Smooth muscle cell (in vitro differentiated cells): ENCODE measurements at regions not wholly inside any gene's neighbourhood (a gene's known extent, or its start where the extent isn't known, plus 50 kb on each side); places are given as distances from the start of the nearest gene placed in this dataset.

Experiments
- DNase-seq: peaks from one replicate; lab custom pipeline; 2025; ENCODE audit not compliant: unreplicated experiment; lab: John Stamatoyannopoulos, UW
- H2AFZ ChIP-seq: fragments of 200-600 bp; sonication (generic); 2 replicates; pipeline ENCODE4 v1.6.0; 2016; ENCODE audit warnings: antibody characterized with exemption, low read depth, mild to moderate bottlenecking
- H3F3A ChIP-seq: fragments of 200-600 bp; sonication (generic); 2 replicates; pipeline ENCODE4 v1.6.0; 2017; ENCODE audit warnings: antibody characterized with exemption, low read depth
- H3K27ac ChIP-seq: fragments of 200-600 bp; sonication (generic); 2 replicates; pipeline ENCODE4 v1.5.1; 2016; ENCODE audit warnings: low read depth, mild to moderate bottlenecking
- H3K27me3 ChIP-seq: fragments of 200-600 bp; sonication (generic); 2 replicates; pipeline ENCODE4 v1.6.1; 2016; ENCODE audit warnings: low read depth, mild to moderate bottlenecking
- H3K36me3 ChIP-seq: fragments of 200-600 bp; sonication (generic); 2 replicates; pipeline ENCODE4 v1.5.1; 2016; ENCODE audit warnings: low read depth
- H3K4me1 ChIP-seq: fragments of 200-600 bp; sonication (generic); 2 replicates; pipeline ENCODE4 v1.5.1; 2016; ENCODE audit warnings: low read depth
- H3K4me2 ChIP-seq: fragments of 200-600 bp; sonication (generic); 2 replicates; pipeline ENCODE4 v1.6.0; 2016; ENCODE audit warnings: mild to moderate bottlenecking
- H3K4me3 ChIP-seq: fragments of 200-600 bp; sonication (generic); 2 replicates; pipeline ENCODE4 v1.5.1; 2016; ENCODE audit warnings: mild to moderate bottlenecking
- H3K79me2 ChIP-seq: fragments of 200-600 bp; sonication (generic); 2 replicates; pipeline ENCODE4 v1.6.0; 2016; ENCODE audit warnings: low read depth, mild to moderate bottlenecking
- H3K9ac ChIP-seq: fragments of 200-600 bp; sonication (generic); 2 replicates; pipeline ENCODE4 v1.6.0; 2016; ENCODE audit warnings: low read depth
- H3K9me3 ChIP-seq: fragments of 200-600 bp; sonication (generic); replicated peaks from 2 replicates; pipeline ENCODE4 v1.5.1; 2016; ENCODE audit warnings: low read depth
- H4K20me1 ChIP-seq: fragments of 200-600 bp; sonication (generic); 2 replicates; pipeline ENCODE4 v1.6.0; 2016; ENCODE audit warnings: low read depth
- CTCF ChIP-seq: fragments of 200-600 bp; sonication (generic); IDR thresholded peaks from 2 replicates; pipeline ENCODE4 v1.5.1; 2017; ENCODE audit warnings: borderline replicate concordance, mild to moderate bottlenecking, antibody characterized with exemption; ENCODE audit not compliant: insufficient read depth, poor library complexity, severe bottlenecking
- WGBS: methylation state at CpG from one replicate; pipeline ENCODE4 v1.1.7; 2016; ENCODE audit warnings: low lambda C conversion rate; 5-methylcytosine and 5-hydroxymethylcytosine counted together

- WGBS = 90% methylated on average over 2 of the region's 2 CpGs
- no peaks in the 10 kb centered on the region for H3K79me2 ChIP-seq
These were observed 68.3 kb upstream of the MEIS1 start for GRCh38 chr2:66366619-66367018.

DNA sequence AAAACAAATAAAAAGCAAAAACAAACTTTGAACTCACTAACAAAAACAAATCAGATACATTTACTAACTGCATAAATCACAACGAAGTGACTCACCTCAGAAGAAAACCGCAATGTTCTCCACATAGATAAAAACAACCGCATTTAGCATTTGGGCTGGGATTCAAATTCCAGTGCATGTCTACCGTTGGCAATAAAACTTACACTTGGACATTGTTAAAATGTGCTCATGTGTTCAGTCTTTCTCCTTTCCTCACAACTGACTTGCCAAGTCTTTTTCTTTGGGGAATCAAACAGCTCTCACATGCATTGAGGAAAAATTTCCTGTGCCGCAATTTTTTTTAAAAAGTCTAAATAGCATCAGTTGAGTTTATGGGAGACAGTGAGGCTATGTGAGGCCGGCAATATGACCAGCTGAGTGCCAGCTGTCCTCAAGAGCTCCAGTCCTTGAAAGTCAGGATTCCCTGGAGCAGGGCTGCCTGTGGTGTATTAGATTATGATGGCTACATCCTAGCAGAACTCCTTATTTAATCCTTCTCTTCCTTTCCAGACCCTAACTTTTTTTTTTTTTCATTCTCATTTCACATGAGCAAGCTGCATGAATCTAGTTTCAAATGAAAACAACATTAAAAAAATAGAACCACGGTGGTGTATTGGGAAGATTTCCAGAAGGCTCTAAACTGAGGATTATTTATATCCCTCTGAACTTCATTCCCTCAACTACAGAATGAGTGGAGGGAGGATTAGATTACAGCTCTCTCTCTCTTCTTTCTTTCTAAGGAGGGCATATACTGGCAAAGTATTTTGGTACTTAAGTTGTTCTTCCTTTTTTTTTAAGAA lies 70.2 kb upstream of the MEIS1 start:
- no peaks in the 10 kb centered on the region for H3K27me3 ChIP-seq
- peak overlapping the region; percentile 49 for H3K27ac ChIP-seq
- no peaks in the 10 kb centered on the region for H4K20me1 ChIP-seq
- H3F3A ChIP-seq = peaks cover 3% of the 10 kb centered on the region
- peak overlapping the region; percentile 59 for H3K4me2 ChIP-seq
- 24% methylated on average over 7 of the region's 7 CpGs for WGBS
- H3K9ac ChIP-seq = no peak overlapping the region
- H3K4me1 ChIP-seq = peaks cover 43% of the 10 kb centered on the region
- H2AFZ ChIP-seq = no peak overlapping the region
- H3K36me3 ChIP-seq = no peaks in the 10 kb centered on the region
- H3K4me3 ChIP-seq = no peak overlapping the region
- H3K79me2 ChIP-seq = no peaks in the 10 kb centered on the region
- DNase-seq = no peak
- no peaks in the 10 kb centered on the region for H3K9me3 ChIP-seq
- TF ChIP-seq CTCF = no peak

More at GRCh38 chr2:66366619-66367018, 68.3 kb upstream of the MEIS1 start:
- H3K9me3 ChIP-seq = no peaks in the 10 kb centered on the region
- peaks cover 35% of the 10 kb centered on the region for H3K4me1 ChIP-seq
- no peaks in the 10 kb centered on the region for H3K27me3 ChIP-seq
- no peak for TF ChIP-seq CTCF
- no peak overlapping the region for H3K4me3 ChIP-seq
- H2AFZ ChIP-seq = no peak overlapping the region
- H3K27ac ChIP-seq = no peak overlapping the region
- no peak overlapping the region for H3K9ac ChIP-seq
- no peaks in the 10 kb centered on the region for H3K36me3 ChIP-seq
- H3F3A ChIP-seq = peaks cover 3% of the 10 kb centered on the region
- H4K20me1 ChIP-seq = no peaks in the 10 kb centered on the region
- H3K4me2 ChIP-seq = no peak overlapping the region
- no peak for DNase-seq

DNA sequence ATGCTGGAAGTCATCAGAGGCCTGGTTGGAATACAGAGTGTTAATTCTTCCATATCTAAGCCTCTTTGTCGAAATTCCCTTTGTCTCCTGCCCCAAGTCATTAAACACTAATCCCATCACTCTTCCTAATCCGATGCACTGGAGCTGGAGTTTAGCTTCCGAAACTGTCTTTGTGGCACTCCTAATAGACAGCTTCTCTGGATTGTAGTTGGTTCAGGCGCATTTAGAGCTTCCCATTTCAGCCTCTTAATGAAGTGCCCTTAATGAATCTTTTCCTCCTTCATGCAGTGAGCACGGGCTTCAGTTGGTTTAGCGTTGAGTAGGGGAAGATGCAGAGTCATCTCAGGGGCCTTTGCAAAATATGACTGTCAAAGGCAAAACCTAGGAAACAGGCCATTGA lies 72.2 kb upstream of the MEIS1 start:
- Histone ChIP-seq H2AFZ (no peak overlapping the region), H3K4me1 (peaks cover 43% of the 10 kb centered on the region), H3K27ac (no peak overlapping the region), H3K79me2 (no peaks in the 10 kb centered on the region), H3K9me3 (no peaks in the 10 kb centered on the region), H3K27me3 (no peaks in the 10 kb centered on the region), H3K36me3 (no peaks in the 10 kb centered on the region), H3K9ac (no peak overlapping the region), H3K4me2 (peak overlapping the region; percentile 5), H3F3A (peaks cover 3% of the 10 kb centered on the region), H3K4me3 (no peak overlapping the region), H4K20me1 (no peaks in the 10 kb centered on the region)
- no peak for TF ChIP-seq CTCF
- 41% methylated on average over 6 of the region's 6 CpGs for WGBS
- no peak for DNase-seq

GRCh38 chr2:66346231-66346664 lies 88.7 kb upstream of the MEIS1 start:
- no peak for TF ChIP-seq CTCF
- no peak overlapping the region for H2AFZ ChIP-seq
- no peak overlapping the region for H3K27ac ChIP-seq
- H3K9ac ChIP-seq = no peak overlapping the region
- no peak overlapping the region for H3K4me2 ChIP-seq
- no peaks in the 10 kb centered on the region for H3F3A ChIP-seq
- no peak overlapping the region for H3K4me3 ChIP-seq
- 18% methylated on average over 4 of the region's 4 CpGs for WGBS
- no peak for DNase-seq
- H3K79me2 ChIP-seq = no peaks in the 10 kb centered on the region
- no peaks in the 10 kb centered on the region for H3K36me3 ChIP-seq
- no peaks in the 10 kb centered on the region for H3K27me3 ChIP-seq
- peaks cover 7% of the 10 kb centered on the region for H3K4me1 ChIP-seq
- no peaks in the 10 kb centered on the region for H4K20me1 ChIP-seq
- no peaks in the 10 kb centered on the region for H3K9me3 ChIP-seq
